Stimulated activated CD8-positive, alpha-beta memory T cell treated with anti-CD3 and anti-CD28 coated beads, Interleukin-12 subunit alpha, Interleukin-12 subunit beta, amount 100 ng/mL, for 4 hours (primary cell): ENCODE measurements at regions not wholly inside any gene's neighbourhood (a gene's known extent, or its start where the extent isn't known, plus 50 kb on each side); places are given as distances from the start of the nearest gene placed in this dataset.

Source experiments
- DNase-seq: peaks from one replicate; pipeline ENCODE4 v3.0.0-alpha.2; 2020; ENCODE audit warnings: low read depth

- no peak for DNase-seq
Observed at GRCh38 chr13:90535421-90535820, 812.1 kb upstream of the MIR17HG start.

GRCh38 chr13:90538063-90538462 is 809.4 kb upstream of the MIR17HG start:
- DNase-seq: no peak

GRCh38 chr13:90541346-90541745 is 806.1 kb upstream of the MIR17HG start:
- DNase-seq: no peak

GRCh38 chr13:90542959-90543505 is 804.5 kb upstream of the MIR17HG start:
- no peak for DNase-seq

GRCh38 chr13:90545070-90545840 is 802.2 kb upstream of the MIR17HG start:
- no peak for DNase-seq

GRCh38 chr13:90547272-90547790 is 800.2 kb upstream of the MIR17HG start:
- DNase-seq: no peak

- DNase-seq: no peak
Observed at GRCh38 chr13:90551253-90551652, 796.2 kb upstream of the MIR17HG start.

- DNase-seq: no peak
Observed at GRCh38 chr13:90552702-90553101, 794.8 kb upstream of the MIR17HG start.

- DNase-seq: no peak
Observed at GRCh38 chr13:90553159-90553558, 794.3 kb upstream of the MIR17HG start.

- DNase-seq: no peak
Observed at GRCh38 chr13:90557626-90558025, 789.9 kb upstream of the MIR17HG start.

- no peak for DNase-seq
Observed at GRCh38 chr13:90562443-90562842, 785.0 kb upstream of the MIR17HG start.

- no peak for DNase-seq
Observed at GRCh38 chr13:90564096-90564495, 783.4 kb upstream of the MIR17HG start.

- DNase-seq: no peak
Observed at GRCh38 chr13:90564566-90564965, 782.9 kb upstream of the MIR17HG start.

GRCh38 chr13:90565985-90566713 is 781.3 kb upstream of the MIR17HG start:
- DNase-seq: no peak

- DNase-seq: no peak
Observed at GRCh38 chr13:90568165-90568564, 779.3 kb upstream of the MIR17HG start.

GRCh38 chr13:90576067-90576466 is 771.4 kb upstream of the MIR17HG start:
- no peak for DNase-seq

GRCh38 chr13:90577726-90578125 is 769.8 kb upstream of the MIR17HG start:
- no peak for DNase-seq

- DNase-seq: no peak
Observed at GRCh38 chr13:90585392-90585791, 762.1 kb upstream of the MIR17HG start.

- no peak for DNase-seq
Observed at GRCh38 chr13:90591260-90591926, 756.1 kb upstream of the MIR17HG start.

- no peak for DNase-seq
Observed at GRCh38 chr13:90591927-90592268, 755.6 kb upstream of the MIR17HG start.

GRCh38 chr13:90592943-90593342 is 754.5 kb upstream of the MIR17HG start:
- no peak for DNase-seq

- DNase-seq: no peak
Observed at GRCh38 chr13:90594681-90595080, 752.8 kb upstream of the MIR17HG start.

GRCh38 chr13:90605664-90606063 is 741.8 kb upstream of the MIR17HG start:
- DNase-seq: no peak
